ENCODE measurements at regions not wholly inside any gene's neighbourhood (a gene's known extent, or its start where the extent isn't known, plus 50 kb on each side); places are given as distances from the start of the nearest gene placed in this dataset.

GRCh38 chr4:30181512-30181911 lies 538.7 kb upstream of the PCDH7 start:
- TF ChIP-seq CTCF (IDR thresholded peaks at IDR 0.05) (no peak), POLR2A (IDR thresholded peaks at IDR 0.05) (no peak)
